Medulla oblongata (tissue), 1 donor: ENCODE measurements at regions not wholly inside any gene's neighbourhood (a gene's known extent, or its start where the extent isn't known, plus 50 kb on each side); places are given as distances from the start of the nearest gene placed in this dataset.
"Not testable (repeated sequence)": the region's sequence is repeated elsewhere in the genome, so short reads cannot be mapped to it uniquely, and the experiment has no call there.

ENCODE experiments used
- DNase-seq: peaks from one replicate; pipeline ENCODE4 v3.0.0-alpha.2; 2015; ENCODE audit errors: extremely low spot score

GRCh38 chr2:182548031-182548950 lies 121.5 kb upstream of the PDE1A start:
- DNase-seq = no peak

DNA sequence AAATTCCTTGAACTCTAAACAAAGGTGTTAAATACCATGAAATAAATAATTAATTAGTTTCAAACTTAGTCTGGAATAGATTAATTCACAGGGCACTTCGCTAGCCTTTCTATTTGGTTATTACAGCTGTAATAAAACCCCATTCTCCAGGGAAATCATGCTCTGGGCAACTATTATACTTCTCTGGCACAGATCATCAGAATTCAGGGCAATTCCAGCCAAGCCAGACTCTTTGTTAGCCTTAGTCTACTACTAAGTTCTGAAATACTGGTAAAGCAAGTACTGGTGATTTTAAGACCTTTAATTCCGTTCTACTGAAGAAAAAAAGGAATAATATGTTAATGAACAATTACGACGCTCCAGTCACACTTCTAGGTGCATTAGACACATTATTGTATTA lies 123.4 kb upstream of the PDE1A start:
- DNase-seq = no peak

DNA sequence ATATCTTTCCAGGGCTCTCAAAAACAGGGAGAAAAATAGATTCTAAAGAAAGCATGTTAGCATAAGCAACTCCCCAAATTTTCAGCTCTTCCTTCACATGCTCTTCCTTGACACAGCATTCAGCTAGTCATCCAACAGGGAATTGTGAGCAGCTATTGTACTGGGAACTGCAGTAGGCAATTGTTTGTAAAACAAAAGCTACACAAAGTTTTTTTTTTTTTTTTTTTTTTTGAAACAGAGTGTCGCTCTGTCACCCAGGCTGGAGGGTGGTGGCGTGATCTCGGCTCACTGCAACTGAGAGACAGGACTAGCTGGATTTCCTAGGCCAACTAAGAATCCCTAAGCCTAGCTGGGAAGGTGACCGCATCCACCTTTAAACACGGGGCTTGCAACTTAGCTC lies 125.4 kb upstream of the PDE1A start:
- DNase-seq = peak; percentile 86

GRCh38 chr2:182552785-182553184 lies 125.9 kb upstream of the PDE1A start:
- not testable (repeated sequence) for DNase-seq

DNA sequence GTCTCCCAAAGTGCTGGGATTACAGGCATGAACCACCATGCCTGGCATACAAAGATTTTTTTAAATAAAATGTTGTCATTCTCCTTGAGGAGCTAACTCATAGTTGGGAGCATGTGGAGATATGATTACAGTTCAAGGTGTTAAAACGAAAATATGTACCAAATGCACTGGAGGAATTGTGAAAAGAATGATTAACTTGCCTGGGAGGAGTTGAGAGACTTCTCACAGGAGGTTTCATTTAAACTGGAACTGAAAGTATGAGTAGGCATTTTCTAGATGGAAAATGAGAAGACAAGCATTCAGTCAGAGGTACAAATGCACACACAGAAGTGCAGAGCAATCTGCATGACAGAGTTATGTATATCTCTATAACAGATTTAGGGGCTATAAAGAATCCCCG lies 126.6 kb upstream of the PDE1A start:
- DNase-seq = no peak

DNA sequence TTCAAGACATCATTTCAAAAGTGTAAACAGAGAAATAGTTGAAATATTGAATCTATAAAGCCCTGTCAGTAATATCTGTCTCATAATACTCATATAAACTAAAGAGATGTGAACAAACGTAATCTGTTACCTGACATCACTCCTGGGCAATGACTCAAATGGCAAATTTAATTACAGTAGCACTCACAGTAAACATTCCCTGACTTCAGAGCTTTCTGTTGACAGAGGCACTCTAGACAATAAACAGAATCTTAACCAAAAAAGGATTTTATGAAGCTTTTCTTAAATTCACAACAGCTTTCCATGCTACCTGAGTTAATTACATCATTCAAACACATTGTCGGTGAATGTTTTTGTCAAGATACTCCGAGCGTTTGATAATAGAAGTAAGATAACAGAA lies 128.1 kb upstream of the PDE1A start:
- DNase-seq = no peak

GRCh38 chr2:182558564-182558963 lies 131.7 kb upstream of the PDE1A start:
- DNase-seq = no peak

- no peak for DNase-seq
These were observed 132.8 kb upstream of the PDE1A start for GRCh38 chr2:182559623-182560022.

- DNase-seq = no peak
These were observed 139.2 kb upstream of the PDE1A start for GRCh38 chr2:182565911-182566567.

DNA sequence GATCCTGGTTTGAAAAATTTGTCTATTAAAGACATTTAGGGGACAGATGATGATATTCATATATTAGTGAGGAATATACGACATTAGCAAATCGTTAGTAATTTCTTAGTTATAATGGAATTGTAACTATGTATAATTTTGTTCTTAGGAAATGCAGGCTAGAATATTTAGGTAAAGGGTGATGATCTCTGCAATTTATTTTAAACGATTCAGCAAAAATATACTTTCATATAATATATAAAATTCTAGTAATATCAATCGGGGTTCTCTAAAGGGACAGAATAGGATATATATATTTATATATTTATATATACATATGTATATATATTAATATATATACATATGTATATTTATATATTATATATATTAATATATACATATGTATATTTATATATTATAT lies 142.5 kb upstream of the DNAJC10 start:
- DNase-seq = no peak

DNA sequence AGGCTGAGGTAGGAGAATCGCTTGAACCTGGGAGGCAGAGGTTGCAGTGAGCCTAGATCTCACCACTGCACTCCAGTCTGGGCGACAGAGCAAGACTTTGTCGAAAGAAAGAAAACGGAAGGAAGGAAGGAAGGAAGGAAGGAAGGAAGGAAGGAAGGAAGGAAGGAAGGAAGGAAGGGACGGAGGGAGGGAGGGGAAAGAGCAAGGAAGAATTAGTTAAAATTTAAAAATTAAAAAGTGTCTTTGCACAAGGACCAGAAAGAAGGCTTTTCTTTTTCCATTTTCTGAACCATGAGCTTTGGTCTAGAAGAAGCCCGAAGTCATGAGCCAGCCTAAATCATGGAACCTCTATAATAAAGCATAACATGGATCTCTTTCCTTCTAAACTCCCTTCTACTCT lies 138.2 kb upstream of the DNAJC10 start:
- no peak for DNase-seq

DNA sequence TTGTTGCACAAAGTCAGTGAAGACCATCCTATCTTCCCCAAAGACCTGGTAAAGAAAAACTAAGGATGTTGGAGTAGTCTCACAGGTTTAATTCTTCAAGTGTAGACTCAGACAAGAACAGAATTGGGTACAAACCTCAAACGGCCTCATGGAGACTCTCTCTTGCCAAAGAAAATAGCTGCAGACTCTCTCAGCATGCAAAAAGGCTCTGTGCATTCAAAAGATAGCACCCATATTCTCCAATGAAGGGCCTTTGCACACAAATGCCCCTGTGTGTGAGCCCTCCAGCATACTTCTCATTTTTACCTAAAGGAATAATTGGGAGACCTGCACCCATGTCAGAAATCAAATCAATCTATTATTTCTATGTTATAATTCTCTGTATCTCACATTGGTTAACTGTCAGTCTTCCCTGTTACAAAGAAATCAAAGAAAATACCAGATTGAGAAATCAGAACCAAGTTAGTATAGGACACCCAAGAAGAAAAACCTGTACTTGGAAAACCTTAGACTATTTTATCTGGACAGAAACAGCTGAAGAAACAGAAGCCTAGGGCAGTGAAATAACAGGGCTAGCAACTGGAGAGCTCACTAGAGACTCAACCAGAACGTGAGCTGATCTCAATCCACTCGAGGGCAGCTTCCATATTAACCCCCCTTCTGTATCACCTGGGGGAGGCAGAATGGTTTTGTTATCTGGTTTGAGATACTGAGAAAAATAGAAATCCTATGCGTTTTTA lies 134.7 kb upstream of the DNAJC10 start:
- no peak for DNase-seq

- DNase-seq = no peak
These were observed 131.6 kb upstream of the DNAJC10 start for GRCh38 chr2:182584462-182584861.

DNA sequence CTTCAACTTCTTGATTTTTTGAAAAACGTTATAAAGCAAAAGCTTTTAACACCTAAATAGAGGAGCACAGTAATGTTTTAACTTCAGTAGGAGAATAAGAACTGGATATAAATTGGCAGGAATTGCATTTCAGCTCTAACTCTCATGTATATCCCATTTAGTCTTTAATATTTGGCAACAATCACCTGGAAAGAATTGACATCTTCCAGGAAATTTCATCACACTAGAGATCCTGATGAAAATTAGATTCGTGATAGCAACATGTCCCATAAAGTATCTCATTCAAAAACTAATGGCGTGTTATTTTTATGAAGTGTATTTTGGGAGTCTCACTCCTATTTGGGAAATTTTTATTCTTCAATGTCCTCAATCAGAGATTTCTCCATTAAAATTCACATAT lies 131.1 kb upstream of the DNAJC10 start:
- DNase-seq = no peak

GRCh38 chr2:182585430-182585829 lies 130.6 kb upstream of the DNAJC10 start:
- no peak for DNase-seq

DNA sequence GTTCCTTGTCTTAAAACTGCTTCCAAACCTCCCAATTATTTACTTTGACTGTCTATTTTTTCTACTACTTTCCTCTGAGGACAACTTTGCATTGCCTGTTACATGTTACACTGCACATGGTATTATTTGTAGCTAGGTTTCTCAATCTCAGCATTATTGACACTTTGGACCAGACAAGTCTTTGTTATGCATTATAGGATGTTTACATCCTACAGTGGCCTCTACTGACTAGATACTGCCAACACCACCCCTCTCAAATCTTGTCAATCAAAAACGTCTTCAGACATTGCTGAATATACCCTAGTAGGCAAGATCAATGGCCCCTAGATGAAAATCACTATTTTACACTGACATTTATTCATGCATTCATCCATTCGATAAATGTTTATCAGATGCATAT lies 129.6 kb upstream of the DNAJC10 start:
- peak; percentile 54 for DNase-seq

- DNase-seq = no peak
These were observed 128.2 kb upstream of the DNAJC10 start for GRCh38 chr2:182587831-182588230.

DNA sequence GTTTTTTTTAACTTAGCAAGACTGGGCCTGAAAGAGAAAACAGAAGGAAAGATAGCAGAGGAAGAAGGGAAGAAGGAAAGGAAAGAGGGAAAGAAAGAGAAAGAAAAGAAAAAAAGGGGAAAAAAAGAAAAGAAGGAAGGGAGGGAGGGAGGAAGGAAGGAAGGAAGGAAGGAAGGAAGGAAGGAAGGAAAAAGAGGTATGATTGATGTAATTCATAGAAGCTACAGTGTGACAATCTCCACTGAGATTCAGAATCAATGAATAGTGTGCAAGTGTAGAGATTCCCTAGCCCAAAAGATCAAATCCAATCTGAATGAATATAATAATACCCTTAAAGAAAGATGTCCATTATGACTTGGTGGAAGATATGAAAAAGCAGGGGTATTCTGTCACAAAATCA lies 126.9 kb upstream of the DNAJC10 start:
- DNase-seq = no peak

GRCh38 chr2:182591774-182592173 lies 124.3 kb upstream of the DNAJC10 start:
- no peak for DNase-seq

- no peak for DNase-seq
These were observed 123.2 kb upstream of the DNAJC10 start for GRCh38 chr2:182592691-182593393.

- no peak for DNase-seq
These were observed 122.6 kb upstream of the DNAJC10 start for GRCh38 chr2:182593394-182593975.

DNA sequence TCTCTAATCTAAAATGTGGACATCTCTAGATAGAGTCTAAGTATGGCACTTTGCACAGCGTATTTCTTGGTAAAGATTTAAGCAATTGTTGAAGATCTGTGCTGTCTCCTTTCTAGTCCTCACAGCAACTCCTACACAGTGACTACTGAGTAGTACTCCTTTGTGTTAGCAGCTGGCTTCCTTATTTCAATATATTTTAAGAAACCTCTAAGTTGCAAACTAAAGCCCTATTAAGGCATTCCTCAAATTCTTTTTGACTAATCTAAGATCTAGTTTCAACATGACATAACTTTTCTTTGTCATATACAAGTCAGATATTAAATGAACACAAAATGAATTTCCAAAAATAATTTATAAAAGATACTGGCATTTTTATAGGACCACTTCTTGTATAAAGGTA lies 121.8 kb upstream of the DNAJC10 start:
- DNase-seq = no peak
